SJSA1 (cell line): ENCODE measurements at regions not wholly inside any gene's neighbourhood (a gene's known extent, or its start where the extent isn't known, plus 50 kb on each side); places are given as distances from the start of the nearest gene placed in this dataset.

ENCODE experiments used
- DNase-seq, 2 experiments: peaks; one replicate each; pipeline ENCODE4 v3.0.0-alpha.2; 2015 to 2020; ENCODE audit warnings: low spot score in 2 of 2, low read depth in 1 of 2
- H3K27ac ChIP-seq: fragments of 250-450 bp; sonication (Bioruptor Pico); 2 replicates; pipeline ENCODE4 v1.5.1; 2020; ENCODE audit warnings: mild to moderate bottlenecking, moderate library complexity
- H3K27me3 ChIP-seq: fragments of 250-450 bp; sonication (Bioruptor Pico); replicated peaks from 2 replicates; pipeline ENCODE4 v1.5.1; 2020; ENCODE audit warnings: mild to moderate bottlenecking, moderate library complexity
- H3K36me3 ChIP-seq: fragments of 250-450 bp; sonication (Bioruptor Pico); 2 replicates; pipeline ENCODE4 v1.5.1; 2020; ENCODE audit warnings: mild to moderate bottlenecking
- H3K4me1 ChIP-seq: fragments of 250-450 bp; sonication (Bioruptor Pico); replicated peaks from 2 replicates; pipeline ENCODE4 v1.6.1; 2021; ENCODE audit warnings: mild to moderate bottlenecking
- H3K4me3 ChIP-seq: fragments of 250-450 bp; sonication (Bioruptor Pico); 2 replicates; pipeline ENCODE4 v1.5.1; 2020; ENCODE audit warnings: mild to moderate bottlenecking
- H3K9me3 ChIP-seq: fragments of 250-450 bp; sonication (Bioruptor Pico); replicated peaks from 2 replicates; pipeline ENCODE4 v1.5.1; 2020; ENCODE audit warnings: mild to moderate bottlenecking

- DNase-seq: no peak
- no peak overlapping the region for H3K27ac ChIP-seq
- H3K9me3 ChIP-seq: no peaks in the 10 kb centered on the region
- 0 out of 2 replicates have a peak, but pooled peaks cover under 1% of the 10 kb centered on the region for H3K27me3 ChIP-seq
- no peak overlapping the region for H3K4me3 ChIP-seq
- H3K4me1 ChIP-seq: no peaks in the 10 kb centered on the region
- no peaks in the 10 kb centered on the region for H3K36me3 ChIP-seq
Observed at GRCh38 chr2:75792996-75793395, 82.3 kb upstream of the GCFC2 start.

- no peak overlapping the region for H3K4me3 ChIP-seq
- H3K27ac ChIP-seq: no peak overlapping the region
- H3K9me3 ChIP-seq: no peaks in the 10 kb centered on the region
- no peaks in the 10 kb centered on the region for H3K36me3 ChIP-seq
- H3K4me1 ChIP-seq: no peaks in the 10 kb centered on the region
- no peak for DNase-seq
- H3K27me3 ChIP-seq: 0 out of 2 replicates have a peak, but pooled peaks cover 4% of the 10 kb centered on the region
Observed at GRCh38 chr2:75792146-75792545, 81.4 kb upstream of the GCFC2 start.

- Histone ChIP-seq H3K27ac (no peak overlapping the region), H3K9me3 (no peaks in the 10 kb centered on the region), H3K4me1 (no peaks in the 10 kb centered on the region), H3K27me3 (0 out of 2 replicates have a peak, but pooled peaks cover 4% of the 10 kb centered on the region), H3K36me3 (no peaks in the 10 kb centered on the region), H3K4me3 (no peak overlapping the region)
- DNase-seq: no peak
Observed at GRCh38 chr2:75790814-75791467, 80.2 kb upstream of the GCFC2 start.

GRCh38 chr2:75790121-75790813 lies 79.6 kb upstream of the GCFC2 start:
- H3K4me1 ChIP-seq: no peaks in the 10 kb centered on the region
- H3K27ac ChIP-seq: no peak overlapping the region
- H3K9me3 ChIP-seq: no peaks in the 10 kb centered on the region
- H3K36me3 ChIP-seq: no peaks in the 10 kb centered on the region
- DNase-seq: no peak
- H3K27me3 ChIP-seq: 0 out of 2 replicates have a peak, but pooled peaks cover 4% of the 10 kb centered on the region
- no peak overlapping the region for H3K4me3 ChIP-seq

GRCh38 chr2:75788902-75789301 lies 78.2 kb upstream of the GCFC2 start:
- H3K27me3 ChIP-seq: 0 out of 2 replicates have a peak, but pooled peaks cover 4% of the 10 kb centered on the region
- H3K27ac ChIP-seq: no peak overlapping the region
- no peaks in the 10 kb centered on the region for H3K36me3 ChIP-seq
- H3K4me3 ChIP-seq: no peak overlapping the region
- no peaks in the 10 kb centered on the region for H3K4me1 ChIP-seq
- H3K9me3 ChIP-seq: no peaks in the 10 kb centered on the region
- no peak for DNase-seq

GRCh38 chr2:75788154-75788553 lies 77.4 kb upstream of the GCFC2 start:
- no peak for DNase-seq
- Histone ChIP-seq H3K9me3 (no peaks in the 10 kb centered on the region), H3K27ac (no peak overlapping the region)

GRCh38 chr2:75787532-75788132 lies 76.9 kb upstream of the GCFC2 start:
- Histone ChIP-seq H3K9me3 (no peaks in the 10 kb centered on the region), H3K27me3 (0 out of 2 replicates have a peak, but pooled peaks cover 4% of the 10 kb centered on the region), H3K27ac (no peak overlapping the region), H3K4me3 (no peak overlapping the region), H3K36me3 (no peaks in the 10 kb centered on the region), H3K4me1 (no peaks in the 10 kb centered on the region)
- no peak for DNase-seq

More at GRCh38 chr2:75788154-75788553, 77.4 kb upstream of the GCFC2 start:
- Histone ChIP-seq H3K4me1 (no peaks in the 10 kb centered on the region), H3K36me3 (no peaks in the 10 kb centered on the region), H3K4me3 (no peak overlapping the region), H3K27me3 (0 out of 2 replicates have a peak, but pooled peaks cover 4% of the 10 kb centered on the region)

GRCh38 chr2:75775311-75775823 lies 64.7 kb upstream of the GCFC2 start:
- no peaks in the 10 kb centered on the region for H3K4me1 ChIP-seq
- peaks cover 12% of the 10 kb centered on the region; the same call in 1 of the 2 replicates for H3K27me3 ChIP-seq
- DNase-seq: no peak
- H3K4me3 ChIP-seq: no peak overlapping the region
- H3K36me3 ChIP-seq: no peaks in the 10 kb centered on the region
- H3K9me3 ChIP-seq: no peaks in the 10 kb centered on the region
- no peak overlapping the region for H3K27ac ChIP-seq

GRCh38 chr2:75772908-75773630 lies 62.4 kb upstream of the GCFC2 start:
- H3K4me1 ChIP-seq: no peaks in the 10 kb centered on the region
- H3K4me3 ChIP-seq: no peak overlapping the region
- no peak overlapping the region for H3K27ac ChIP-seq
- no peaks in the 10 kb centered on the region for H3K36me3 ChIP-seq
- H3K27me3 ChIP-seq: peaks cover 12% of the 10 kb centered on the region; the same call in 1 of the 2 replicates
- no peaks in the 10 kb centered on the region for H3K9me3 ChIP-seq
- DNase-seq: no peak

GRCh38 chr2:75765798-75766197 lies 55.1 kb upstream of the GCFC2 start:
- no peaks in the 10 kb centered on the region for H3K4me1 ChIP-seq
- H3K27ac ChIP-seq: no peak overlapping the region
- no peaks in the 10 kb centered on the region for H3K9me3 ChIP-seq
- no peak overlapping the region for H3K4me3 ChIP-seq
- no peaks in the 10 kb centered on the region for H3K36me3 ChIP-seq
- DNase-seq: no peak
- peaks cover 19% of the 10 kb centered on the region for H3K27me3 ChIP-seq

- Histone ChIP-seq H3K27ac (no peak overlapping the region), H3K36me3 (no peaks in the 10 kb centered on the region), H3K9me3 (no peaks in the 10 kb centered on the region), H3K4me3 (no peak overlapping the region), H3K4me1 (no peaks in the 10 kb centered on the region), H3K27me3 (peaks cover 14% of the 10 kb centered on the region)
- no peak for DNase-seq
Observed at GRCh38 chr2:75764611-75765010, 53.9 kb upstream of the GCFC2 start.
